H9 (cell line): ENCODE measurements at regions not wholly inside any gene's neighbourhood (a gene's known extent, or its start where the extent isn't known, plus 50 kb on each side); places are given as distances from the start of the nearest gene placed in this dataset.

ENCODE experiments used
- DNase-seq: peaks from one replicate; pipeline ENCODE4 v3.0.0-alpha.2; 2017
- H2AFZ ChIP-seq: one replicate; pipeline ENCODE4 v1.6.1; 2013; ENCODE audit warnings: mild to moderate bottlenecking, low read length, control low read depth, moderate library complexity
- H2AK5ac ChIP-seq: 2 replicates; pipeline ENCODE4 v1.6.1; 2013; ENCODE audit warnings: low read length, control low read depth, mixed read lengths; ENCODE audit not compliant: insufficient read length
- H2BK120ac ChIP-seq: one replicate; pipeline ENCODE4 v1.6.1; 2013; ENCODE audit warnings: low read depth, mild to moderate bottlenecking, low read length, control low read depth, inconsistent platforms; ENCODE audit not compliant: poor library complexity, severe bottlenecking
- H2BK12ac ChIP-seq: 2 replicates; pipeline ENCODE4 v1.6.1; 2013; ENCODE audit warnings: low read length, control low read depth, mixed read lengths, low read depth; ENCODE audit not compliant: insufficient read length
- H2BK15ac ChIP-seq: 2 replicates; pipeline ENCODE4 v1.6.1; 2013; ENCODE audit warnings: low read depth, low read length, control low read depth
- H2BK20ac ChIP-seq: one replicate; pipeline ENCODE4 v1.6.1; 2013; ENCODE audit warnings: low read depth, mild to moderate bottlenecking, low read length, control low read depth, inconsistent platforms; ENCODE audit not compliant: poor library complexity, severe bottlenecking
- H2BK5ac ChIP-seq: 2 replicates; pipeline ENCODE4 v1.6.1; 2013; ENCODE audit warnings: low read length, control low read depth, mixed read lengths; ENCODE audit not compliant: insufficient read length
- H3K14ac ChIP-seq: 2 replicates; pipeline ENCODE4 v1.6.1; 2013; ENCODE audit warnings: low read length, control low read depth; ENCODE audit not compliant: insufficient read depth
- H3K18ac ChIP-seq: 2 replicates; pipeline ENCODE4 v1.6.1; 2013; ENCODE audit warnings: low read depth, mild to moderate bottlenecking, mixed read lengths, low read length, control low read depth; ENCODE audit not compliant: insufficient read length
- H3K23ac ChIP-seq: 2 replicates; pipeline ENCODE4 v1.6.1; 2013; ENCODE audit warnings: low read length, control low read depth, mixed read lengths, low read depth; ENCODE audit not compliant: insufficient read length
- H3K23me2 ChIP-seq: 2 replicates; pipeline ENCODE4 v1.6.1; 2013; ENCODE audit warnings: low read depth, mild to moderate bottlenecking, mixed read lengths, low read length, control low read depth; ENCODE audit not compliant: insufficient read length, poor library complexity, severe bottlenecking
- H3K27ac ChIP-seq: 2 replicates; pipeline ENCODE4 v1.5.1; 2013; ENCODE audit warnings: low read length, control low read depth, mixed read lengths, low read depth; ENCODE audit not compliant: insufficient read length
- H3K27me3 ChIP-seq: 2 replicates; pipeline ENCODE4 v1.6.1; 2013; ENCODE audit warnings: low read length, control low read depth, inconsistent platforms; ENCODE audit not compliant: insufficient read depth
- H3K4ac ChIP-seq: 2 replicates; pipeline ENCODE4 v1.6.1; 2013; ENCODE audit warnings: low read depth, mild to moderate bottlenecking, control low read depth, inconsistent platforms, low read length, moderate library complexity
- H3K4me1 ChIP-seq: 2 replicates; pipeline ENCODE4 v1.6.1; 2013; ENCODE audit warnings: low read length, control low read depth, inconsistent platforms; ENCODE audit not compliant: insufficient read depth
- H3K4me2 ChIP-seq: 2 replicates; pipeline ENCODE4 v1.6.1; 2013; ENCODE audit warnings: low read length, control low read depth, mixed read lengths; ENCODE audit not compliant: insufficient read length, insufficient read depth
- H3K56ac ChIP-seq: 2 replicates; pipeline ENCODE4 v1.6.1; 2013; ENCODE audit warnings: low read depth, mild to moderate bottlenecking, mixed read lengths, low read length, control low read depth; ENCODE audit not compliant: insufficient read length
- H3K79me1 ChIP-seq: 2 replicates; pipeline ENCODE4 v1.6.1; 2013; ENCODE audit warnings: low read depth, mild to moderate bottlenecking, moderate library complexity, low read length, control low read depth, inconsistent platforms; ENCODE audit not compliant: insufficient read depth, poor library complexity, severe bottlenecking
- H3K79me2 ChIP-seq: 2 replicates; pipeline ENCODE4 v1.6.1; 2013; ENCODE audit warnings: low read length, control low read depth, inconsistent platforms; ENCODE audit not compliant: insufficient read depth
- H3K9ac ChIP-seq: 2 replicates; pipeline ENCODE4 v1.6.1; 2013; ENCODE audit warnings: low read length, control low read depth, mixed read lengths; ENCODE audit not compliant: insufficient read length; ENCODE audit errors: extremely low read depth
- H3K9me3 ChIP-seq: one replicate; pipeline ENCODE4 v1.6.1; 2013; ENCODE audit warnings: low read depth, low read length, inconsistent platforms; ENCODE audit not compliant: control insufficient read depth
- H3T11ph ChIP-seq: one replicate; pipeline ENCODE4 v1.6.1; 2013; ENCODE audit warnings: mild to moderate bottlenecking, low read length, control low read depth, inconsistent platforms
- H4K20me1 ChIP-seq: one replicate; pipeline ENCODE4 v1.6.1; 2013; ENCODE audit not compliant: control insufficient read depth, insufficient read length, insufficient read depth
- H4K5ac ChIP-seq: 2 replicates; pipeline ENCODE4 v1.6.1; 2013; ENCODE audit warnings: low read depth, mild to moderate bottlenecking, mixed read lengths, low read length, control low read depth; ENCODE audit not compliant: insufficient read length
- H4K8ac ChIP-seq: replicated peaks from 2 replicates; pipeline ENCODE4 v1.6.1; 2013; ENCODE audit warnings: low read length, control low read depth, mixed read lengths, low read depth; ENCODE audit not compliant: insufficient read length
- H4K91ac ChIP-seq: 2 replicates; pipeline ENCODE4 v1.6.1; 2013; ENCODE audit warnings: low read depth, mild to moderate bottlenecking, moderate library complexity, mixed read lengths, low read length, control low read depth; ENCODE audit not compliant: insufficient read length
- H3K27ac Mint-ChIP-seq, 3 experiments: 2 replicates in 2 of 3; 3 replicates in 1 of 3; pipeline ENCODE4 v1.8.0; 2020 to 2021; ENCODE audit warnings: mixed read lengths in 3 of 3, mild to moderate bottlenecking in 1 of 3, moderate library complexity in 1 of 3
- H3K27me3 Mint-ChIP-seq: 2 replicates; pipeline ENCODE4 v1.8.0; 2021; ENCODE audit warnings: low read depth, mild to moderate bottlenecking, moderate library complexity, mixed read lengths
- H3K36me3 Mint-ChIP-seq, 3 experiments: 2 replicates in 2 of 3; 3 replicates in 1 of 3; pipeline ENCODE4 v1.8.0; 2020 to 2021; ENCODE audit warnings: low read depth in 3 of 3, mixed read lengths in 3 of 3; ENCODE audit not compliant: insufficient read depth in 1 of 3
- H3K4me1 Mint-ChIP-seq, 2 experiments: 2 replicates each; pipeline ENCODE4 v1.8.0; 2020; ENCODE audit warnings: mixed read lengths in 2 of 2
- H3K4me3 Mint-ChIP-seq, 2 experiments: 2 replicates in 1 of 2; 3 replicates in 1 of 2; pipeline ENCODE4 v1.8.0; 2020 to 2021; ENCODE audit warnings: mild to moderate bottlenecking in 2 of 2, mixed read lengths in 2 of 2, moderate library complexity in 1 of 2
- H3K9me3 Mint-ChIP-seq, 2 experiments: 2 replicates in 1 of 2; 3 replicates in 1 of 2; pipeline ENCODE4 v1.8.0; 2020; ENCODE audit warnings: mild to moderate bottlenecking in 2 of 2, mixed read lengths in 2 of 2, moderate library complexity in 1 of 2
- CTCF ChIP-seq: fragments of 200-600 bp; sonication (generic); conservative IDR thresholded peaks from 3 replicates; pipeline ENCODE4 v1.8.0; 2021; ENCODE audit warnings: antibody characterized with exemption, mild to moderate bottlenecking
- WGBS: extraction: QIAGEN DNeasy Blood & Tissue Kit; methylation state at CpG from one replicate; pipeline ENCODE4 v1.1.7; 2013; ENCODE audit warnings: missing lambda C conversion rate, low lambda C conversion rate, mixed read lengths; ENCODE audit not compliant: insufficient read length; ENCODE audit errors: extremely low coverage; 5-methylcytosine and 5-hydroxymethylcytosine counted together

DNA sequence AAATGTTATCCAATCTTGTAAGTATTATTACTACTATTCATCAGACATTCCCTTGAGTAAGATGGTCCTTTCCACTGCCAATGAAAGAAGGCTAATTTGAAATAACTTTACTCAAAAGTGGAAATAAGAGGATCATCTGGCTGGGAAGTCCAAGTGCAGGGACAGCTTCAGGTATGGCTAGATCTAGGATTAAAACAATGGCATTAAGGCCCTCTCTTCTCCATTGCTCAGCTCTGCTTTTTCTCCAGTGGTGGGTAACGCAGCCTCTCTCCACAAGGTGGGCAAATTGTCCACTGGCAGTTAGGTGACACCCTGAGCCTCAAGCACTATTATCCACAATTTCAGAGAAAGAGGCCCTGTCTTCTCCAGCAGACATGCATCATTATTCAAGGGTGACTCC is 66.7 kb upstream of the PGM2 start:
- no peak overlapping the region for H2BK20ac ChIP-seq
- no peaks in the 10 kb centered on the region for H4K20me1 ChIP-seq
- H3K23me2 ChIP-seq = no peaks in the 10 kb centered on the region
- no peak overlapping the region for H3K9ac ChIP-seq
- H3K9me3 ChIP-seq = no peaks in the 10 kb centered on the region
- no peaks in the 10 kb centered on the region for H3K79me1 ChIP-seq
- no peak overlapping the region for H4K8ac ChIP-seq
- H3K27ac Mint-ChIP-seq = no peak overlapping the region
- no peak overlapping the region for H3K23ac ChIP-seq
- H3K4ac ChIP-seq = no peak overlapping the region
- H3T11ph ChIP-seq = no peak overlapping the region
- H2AFZ ChIP-seq = no peak overlapping the region
- H3K4me2 ChIP-seq = no peak overlapping the region
- H3K14ac ChIP-seq = no peak overlapping the region
- no peak overlapping the region for H2BK5ac ChIP-seq
- H4K5ac ChIP-seq = no peak overlapping the region
- no peaks in the 10 kb centered on the region for H3K27me3 Mint-ChIP-seq
- no peaks in the 10 kb centered on the region for H3K9me3 Mint-ChIP-seq
- H3K4me1 ChIP-seq = no peaks in the 10 kb centered on the region
- no peak for DNase-seq
- H3K27ac ChIP-seq = no peak overlapping the region
- peaks cover 2% of the 10 kb centered on the region in 2 experiments; a peak in 1 of 4 replicates for H3K4me1 Mint-ChIP-seq
- H3K18ac ChIP-seq = no peak overlapping the region
- H3K27me3 ChIP-seq = no peaks in the 10 kb centered on the region
- no peak for TF ChIP-seq CTCF
- H2BK120ac ChIP-seq = no peak overlapping the region
- H2BK15ac ChIP-seq = no peak overlapping the region
- H3K56ac ChIP-seq = no peak overlapping the region
- H2BK12ac ChIP-seq = no peak overlapping the region
- H3K36me3 Mint-ChIP-seq = no peaks in the 10 kb centered on the region
- no CpG with 5 or more reads among the region's 1 CpG for WGBS
- H2AK5ac ChIP-seq = no peak overlapping the region
- no peak overlapping the region for H3K4me3 Mint-ChIP-seq
- H3K79me2 ChIP-seq = no peaks in the 10 kb centered on the region
- H4K91ac ChIP-seq = no peak overlapping the region
